Activated T-cell treated with anti-CD3 and anti-CD28 coated beads, Interleukin-2, amount 50 U/mL, for 72 hours (primary cell): ENCODE measurements at regions not wholly inside any gene's neighbourhood (a gene's known extent, or its start where the extent isn't known, plus 50 kb on each side); places are given as distances from the start of the nearest gene placed in this dataset.
"Not testable (repeated sequence)": the region's sequence is repeated elsewhere in the genome, so short reads cannot be mapped to it uniquely, and the experiment has no call there.

Experiments
- ATAC-seq, 2 donors: fragments of 150-1000 bp; cut with Tn5 transposase; replicated peaks in 1 of 2; 2 replicates each; pipeline ENCODE4 v1.10.0; 2021; ENCODE audit warnings: moderate library complexity in 2 of 2, mild to moderate bottlenecking in 1 of 2
- DNase-seq, 2 donors: peaks; one replicate each; pipeline ENCODE4 v3.0.0; 2021 to 2022; ENCODE audit warnings: mixed read lengths in 1 of 2
- H3K27ac Mint-ChIP-seq: one replicate; pipeline ENCODE4 v1.8.0; 2022; ENCODE audit warnings: mild to moderate bottlenecking, moderate library complexity, mixed read lengths
- H3K27me3 Mint-ChIP-seq: one replicate; pipeline ENCODE4 v1.8.0; 2022; ENCODE audit warnings: low read depth, mixed read lengths
- H3K36me3 Mint-ChIP-seq, 2 donors: one replicate each; pipeline ENCODE4 v1.8.0; 2022; ENCODE audit warnings: mixed read lengths in 2 of 2, mild to moderate bottlenecking in 1 of 2; ENCODE audit not compliant: insufficient read depth in 2 of 2
- H3K4me1 Mint-ChIP-seq: one replicate; pipeline ENCODE4 v1.8.0; 2022; ENCODE audit warnings: low read depth, mixed read lengths
- H3K4me3 Mint-ChIP-seq, 2 donors: one replicate each; pipeline ENCODE4 v1.8.0; 2022; ENCODE audit warnings: mild to moderate bottlenecking in 2 of 2, mixed read lengths in 2 of 2, moderate library complexity in 2 of 2
- H3K9me3 Mint-ChIP-seq, 2 donors: one replicate each; pipeline ENCODE4 v1.8.0; 2022; ENCODE audit warnings: mixed read lengths in 2 of 2

GRCh38 chr7:46932676-46933424, 649.1 kb downstream of the TNS3 start:
- Mint-ChIP-seq H3K4me3 (no peak overlapping the region), H3K9me3 (peaks cover 2 to 7% of the 10 kb centered on the region in 2 donors), H3K27me3 (no peaks in the 10 kb centered on the region), H3K27ac (no peak overlapping the region), H3K36me3 (no peaks in the 10 kb centered on the region), H3K4me1 (no peaks in the 10 kb centered on the region)
- ATAC-seq (no peak), DNase-seq (no peak)

GRCh38 chr7:46932306-46932675, 649.6 kb downstream of the TNS3 start:
- no peak overlapping the region for H3K4me3 Mint-ChIP-seq
- H3K27me3 Mint-ChIP-seq = no peaks in the 10 kb centered on the region
- DNase-seq (no peak), ATAC-seq (no peak)
- no peaks in the 10 kb centered on the region for H3K36me3 Mint-ChIP-seq
- no peaks in the 10 kb centered on the region for H3K4me1 Mint-ChIP-seq
- H3K9me3 Mint-ChIP-seq = peaks cover 2 to 7% of the 10 kb centered on the region in 2 donors
- no peak overlapping the region for H3K27ac Mint-ChIP-seq

GRCh38 chr7:46930366-46930765, 651.5 kb downstream of the TNS3 start:
- no peaks in the 10 kb centered on the region for H3K4me1 Mint-ChIP-seq
- H3K27me3 Mint-ChIP-seq = no peaks in the 10 kb centered on the region
- ATAC-seq (no peak), DNase-seq (no peak)
- peaks cover 2 to 9% of the 10 kb centered on the region in 2 donors for H3K9me3 Mint-ChIP-seq
- no peak overlapping the region for H3K27ac Mint-ChIP-seq
- no peak overlapping the region for H3K4me3 Mint-ChIP-seq
- H3K36me3 Mint-ChIP-seq = no peaks in the 10 kb centered on the region

- Mint-ChIP-seq H3K36me3 (no peaks in the 10 kb centered on the region), H3K27ac (no peak overlapping the region), H3K9me3 (peaks cover 2 to 8% of the 10 kb centered on the region in 2 donors), H3K27me3 (no peaks in the 10 kb centered on the region), H3K4me1 (no peaks in the 10 kb centered on the region), H3K4me3 (no peak overlapping the region)
- ATAC-seq = no peak
- DNase-seq = no peak
Measured at GRCh38 chr7:46929359-46929758, 652.6 kb downstream of the TNS3 start.

GRCh38 chr7:46928719-46929118, 653.2 kb downstream of the TNS3 start:
- ATAC-seq (no peak), DNase-seq (no peak)
- no peaks in the 10 kb centered on the region for H3K4me1 Mint-ChIP-seq
- no peak overlapping the region for H3K27ac Mint-ChIP-seq
- H3K4me3 Mint-ChIP-seq = no peak overlapping the region
- H3K36me3 Mint-ChIP-seq = no peaks in the 10 kb centered on the region
- no peaks in the 10 kb centered on the region for H3K27me3 Mint-ChIP-seq
- H3K9me3 Mint-ChIP-seq = peaks cover 5 to 8% of the 10 kb centered on the region in 2 donors

- ATAC-seq (no peak), DNase-seq (no peak)
- Mint-ChIP-seq H3K36me3 (no peaks in the 10 kb centered on the region), H3K27ac (no peak overlapping the region), H3K4me3 (no peak overlapping the region), H3K27me3 (no peaks in the 10 kb centered on the region), H3K4me1 (no peaks in the 10 kb centered on the region), H3K9me3 (peaks cover 8% of the 10 kb centered on the region in 2 donors)
Measured at GRCh38 chr7:46927131-46927810, 654.6 kb downstream of the TNS3 start.

GRCh38 chr7:46916581-46916980, 665.3 kb downstream of the TNS3 start:
- Mint-ChIP-seq H3K4me1 (no peaks in the 10 kb centered on the region), H3K27me3 (no peaks in the 10 kb centered on the region), H3K4me3 (no peak overlapping the region), H3K9me3 (peaks cover 2 to 3% of the 10 kb centered on the region in 2 donors), H3K27ac (no peak overlapping the region), H3K36me3 (peaks cover 0 to 2% of the 10 kb centered on the region in 2 donors)
- DNase-seq (no peak), ATAC-seq (no peak)

- H3K27me3 Mint-ChIP-seq = no peaks in the 10 kb centered on the region
- peaks cover 5 to 8% of the 10 kb centered on the region in 2 donors for H3K9me3 Mint-ChIP-seq
- H3K4me3 Mint-ChIP-seq = no peak overlapping the region
- ATAC-seq (no peak), DNase-seq (no peak)
- no peaks in the 10 kb centered on the region for H3K4me1 Mint-ChIP-seq
- no peak overlapping the region for H3K27ac Mint-ChIP-seq
- peaks cover 0 to 2% of the 10 kb centered on the region in 2 donors for H3K36me3 Mint-ChIP-seq
Measured at GRCh38 chr7:46912692-46913091, 669.2 kb downstream of the TNS3 start.

- Mint-ChIP-seq H3K36me3 (no peaks in the 10 kb centered on the region), H3K4me3 (no peak overlapping the region), H3K9me3 (peaks cover 8% of the 10 kb centered on the region in 2 donors), H3K27me3 (no peaks in the 10 kb centered on the region), H3K4me1 (no peaks in the 10 kb centered on the region), H3K27ac (no peak overlapping the region)
- DNase-seq (no peak), ATAC-seq (no peak)
Measured at GRCh38 chr7:46909601-46910051, 672.3 kb downstream of the TNS3 start.

GRCh38 chr7:46908770-46909169, 673.1 kb downstream of the TNS3 start:
- Mint-ChIP-seq H3K27ac (no peak overlapping the region), H3K27me3 (no peaks in the 10 kb centered on the region)

GRCh38 chr7:46904523-46904922, 677.4 kb downstream of the TNS3 start:
- DNase-seq, H3K4me1 Mint-ChIP-seq, H3K27me3 Mint-ChIP-seq, H3K27ac Mint-ChIP-seq, ATAC-seq, H3K36me3 Mint-ChIP-seq, H3K4me3 Mint-ChIP-seq: not testable (repeated sequence)
- H3K9me3 Mint-ChIP-seq = peaks cover 10 to 11% of the 10 kb centered on the region in 2 donors

More at GRCh38 chr7:46908770-46909169, 673.1 kb downstream of the TNS3 start:
- ATAC-seq (no peak), DNase-seq (no peak)
- Mint-ChIP-seq H3K4me3 (no peak overlapping the region), H3K36me3 (no peaks in the 10 kb centered on the region), H3K9me3 (peaks cover 6 to 8% of the 10 kb centered on the region in 2 donors), H3K4me1 (no peaks in the 10 kb centered on the region)

GRCh38 chr7:46902463-46902862, 679.4 kb downstream of the TNS3 start:
- peaks cover 10 to 11% of the 10 kb centered on the region in 2 donors for H3K9me3 Mint-ChIP-seq
- ATAC-seq (no peak), DNase-seq (no peak)
- H3K27ac Mint-ChIP-seq = no peak overlapping the region
- no peak overlapping the region for H3K4me3 Mint-ChIP-seq
- H3K36me3 Mint-ChIP-seq = no peaks in the 10 kb centered on the region
- no peaks in the 10 kb centered on the region for H3K27me3 Mint-ChIP-seq
- H3K4me1 Mint-ChIP-seq = no peaks in the 10 kb centered on the region

GRCh38 chr7:46900312-46901263, 681.3 kb downstream of the TNS3 start:
- DNase-seq (no peak), ATAC-seq (no peak)
- Mint-ChIP-seq H3K27me3 (no peaks in the 10 kb centered on the region), H3K9me3 (peaks cover 7 to 10% of the 10 kb centered on the region in 2 donors), H3K36me3 (no peaks in the 10 kb centered on the region), H3K27ac (no peak overlapping the region), H3K4me3 (no peak overlapping the region), H3K4me1 (no peaks in the 10 kb centered on the region)
